ENCODE measurements at regions not wholly inside any gene's neighbourhood (a gene's known extent, or its start where the extent isn't known, plus 50 kb on each side); places are given as distances from the start of the nearest gene placed in this dataset.

DNA sequence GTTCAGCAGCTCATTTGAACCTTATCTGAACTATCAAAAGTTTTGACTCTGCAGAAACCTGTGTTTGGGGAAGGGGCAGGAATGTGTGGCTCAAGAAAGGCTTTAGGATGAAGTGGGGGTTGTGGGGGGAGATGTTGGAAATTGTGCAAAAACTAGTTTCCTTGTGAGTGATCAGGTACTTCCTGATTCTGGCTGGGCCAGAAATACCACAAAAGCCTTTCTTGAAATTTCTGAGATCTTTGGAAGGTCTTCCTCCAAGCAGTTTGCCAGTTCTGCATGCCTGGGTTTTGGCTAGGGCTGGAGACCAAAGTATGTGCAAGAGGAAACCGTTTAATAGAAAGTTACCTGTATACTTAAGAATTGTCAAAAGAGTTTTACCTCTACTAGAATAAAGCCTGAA is 116.6 kb downstream of the BMP2 start (continued):
- TF ChIP-seq, protein P1, sequence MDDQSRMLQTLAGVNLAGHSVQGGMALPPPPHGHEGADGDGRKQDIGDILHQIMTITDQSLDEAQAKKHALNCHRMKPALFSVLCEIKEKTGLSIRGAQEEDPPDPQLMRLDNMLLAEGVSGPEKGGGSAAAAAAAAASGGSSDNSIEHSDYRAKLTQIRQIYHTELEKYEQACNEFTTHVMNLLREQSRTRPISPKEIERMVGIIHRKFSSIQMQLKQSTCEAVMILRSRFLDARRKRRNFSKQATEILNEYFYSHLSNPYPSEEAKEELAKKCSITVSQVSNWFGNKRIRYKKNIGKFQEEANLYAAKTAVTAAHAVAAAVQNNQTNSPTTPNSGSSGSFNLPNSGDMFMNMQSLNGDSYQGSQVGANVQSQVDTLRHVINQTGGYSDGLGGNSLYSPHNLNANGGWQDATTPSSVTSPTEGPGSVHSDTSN (IDR thresholded peaks at IDR 0.05): no peak
- TF ChIP-seq ELF1 (IDR thresholded peaks at IDR 0.05): no peak

DNA sequence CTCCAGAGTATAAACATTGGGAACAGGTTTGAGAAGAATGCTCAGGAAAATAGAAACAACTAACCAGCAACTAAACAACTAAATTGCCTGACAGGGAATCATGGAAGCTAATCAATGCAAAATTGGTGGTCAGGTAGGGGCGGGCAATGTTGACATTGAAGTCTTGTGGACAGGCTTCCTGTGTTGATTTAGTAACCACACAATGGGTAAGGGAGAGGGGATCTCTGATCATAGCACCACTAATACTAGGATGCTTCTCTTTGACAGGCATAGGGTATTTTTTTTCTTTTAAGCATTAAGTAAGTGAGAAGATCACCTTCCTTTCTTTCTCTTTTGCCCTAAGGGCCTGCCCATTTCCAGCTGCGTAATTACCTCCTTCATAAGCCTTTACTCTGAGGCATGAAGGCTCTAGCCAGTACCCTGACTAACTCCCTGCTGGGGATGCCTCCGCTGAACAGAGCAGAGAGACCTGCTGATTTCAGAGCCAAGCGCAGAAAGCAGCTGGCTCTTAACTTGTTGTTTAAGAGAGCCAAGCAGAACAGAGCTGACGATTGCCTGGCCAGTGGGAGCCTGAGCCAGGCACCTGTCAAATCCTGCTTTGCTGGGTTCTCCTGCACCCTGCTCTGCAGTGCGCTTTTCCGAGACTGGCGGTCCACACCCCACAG is 118.7 kb downstream of the BMP2 start:
- Histone ChIP-seq H3K79me2 (ENCODE audit: insufficient read depth) (no peaks in the 10 kb centered on the region), H3K4me3 (ENCODE audit: low read depth in 2 of 2, low read length in 1 of 2) (no peak overlapping the region), H4K20me1 (ENCODE audit: insufficient read depth) (no peaks in the 10 kb centered on the region), H3K9me3 (no peaks in the 10 kb centered on the region), H3K4me1 (ENCODE audit: control insufficient read depth in 1 of 2, insufficient read depth in 2 of 2, low read depth in 1 of 2, low read length in 1 of 2) (no peaks in the 10 kb centered on the region), H3F3A (replicated peaks; ENCODE audit: insufficient read depth) (no peaks in the 10 kb centered on the region), H3K9ac (no peak overlapping the region), H3K27ac (ENCODE audit: low read depth in 2 of 2, low read length in 1 of 2) (no peak overlapping the region), H3K36me3 (replicated peaks in 1 of 2; ENCODE audit: control insufficient read depth in 1 of 2, insufficient read depth in 2 of 2, low read length in 1 of 2) (no peaks in the 10 kb centered on the region), H3K9me2 (no peaks in the 10 kb centered on the region), H3K4me2 (no peak overlapping the region), H2AFZ (ENCODE audit: low read depth) (no peak overlapping the region), H3K27me3 (ENCODE audit: insufficient read depth) (no peaks in the 10 kb centered on the region)
- CTCF ChIA-PET: no interaction called here
- POLR2A ChIA-PET: no interaction called here
- no peak for DNase-seq
- WGBS (ENCODE audit: low lambda C conversion rate): 25% methylated on average over 8 of the region's 8 CpGs
- TF ChIP-seq RFX5 (IDR thresholded peaks at IDR 0.05; ENCODE audit: low read length) (no peak), RXRA (IDR thresholded peaks at IDR 0.05; ENCODE audit: borderline replicate concordance, low read depth) (no peak), MEF2A (IDR thresholded peaks at IDR 0.05; ENCODE audit: borderline replicate concordance, low read depth) (no peak), RAD21 (IDR thresholded peaks at IDR 0.05; ENCODE audit: low read length) (no peak), SIN3A (IDR thresholded peaks at IDR 0.05; ENCODE audit: borderline replicate concordance, low read depth, low read length) (no peak), GABPA (IDR thresholded peaks at IDR 0.05; ENCODE audit: low read depth) (no peak), RCOR1 (IDR thresholded peaks at IDR 0.05; ENCODE audit: low read length) (no peak), TAF1 (IDR thresholded peaks at IDR 0.05; ENCODE audit: borderline replicate concordance, low read depth, low read length) (no peak), FOSL2 (IDR thresholded peaks at IDR 0.05; ENCODE audit: borderline replicate concordance, low read depth) (no peak), YY1 (IDR thresholded peaks at IDR 0.05; ENCODE audit: low read depth) (no peak), TEAD4 (IDR thresholded peaks at IDR 0.05; ENCODE audit: borderline replicate concordance, insufficient read depth) (no peak)
- TF ChIP-seq, protein P2, sequence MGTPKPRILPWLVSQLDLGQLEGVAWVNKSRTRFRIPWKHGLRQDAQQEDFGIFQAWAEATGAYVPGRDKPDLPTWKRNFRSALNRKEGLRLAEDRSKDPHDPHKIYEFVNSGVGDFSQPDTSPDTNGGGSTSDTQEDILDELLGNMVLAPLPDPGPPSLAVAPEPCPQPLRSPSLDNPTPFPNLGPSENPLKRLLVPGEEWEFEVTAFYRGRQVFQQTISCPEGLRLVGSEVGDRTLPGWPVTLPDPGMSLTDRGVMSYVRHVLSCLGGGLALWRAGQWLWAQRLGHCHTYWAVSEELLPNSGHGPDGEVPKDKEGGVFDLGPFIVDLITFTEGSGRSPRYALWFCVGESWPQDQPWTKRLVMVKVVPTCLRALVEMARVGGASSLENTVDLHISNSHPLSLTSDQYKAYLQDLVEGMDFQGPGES (IDR thresholded peaks at IDR 0.05; ENCODE audit: low read depth, low read length): no peak

DNA sequence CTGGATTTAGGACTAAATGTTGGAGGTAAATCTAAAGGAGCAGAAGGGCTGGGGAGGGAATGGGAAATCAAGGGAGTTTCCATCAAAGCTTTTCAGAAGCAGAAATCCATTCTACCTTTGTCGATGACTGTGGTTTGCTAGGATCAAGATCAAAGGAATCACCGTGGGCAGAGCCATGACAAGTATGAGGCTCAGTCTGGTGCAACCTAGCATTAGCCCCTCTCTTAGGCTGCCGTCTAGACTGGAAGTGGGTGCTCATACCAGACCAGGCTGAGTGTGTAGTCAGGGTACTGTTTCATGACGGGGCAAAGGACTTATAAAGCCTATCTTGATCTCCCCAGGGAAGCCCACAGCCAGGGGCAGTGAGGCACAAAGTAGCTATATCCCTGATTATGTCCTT is 120.5 kb downstream of the BMP2 start:
- H3K36me3 ChIP-seq (replicated peaks in 1 of 2; ENCODE audit: control insufficient read depth in 1 of 2, insufficient read depth in 2 of 2, low read length in 1 of 2): no peaks in the 10 kb centered on the region
- H3K27me3 ChIP-seq (ENCODE audit: insufficient read depth): no peaks in the 10 kb centered on the region
- H4K20me1 ChIP-seq (ENCODE audit: insufficient read depth): no peaks in the 10 kb centered on the region
- ChIA-PET POLR2A (no interaction called here), CTCF (no interaction called here)
- H3K4me1 ChIP-seq (ENCODE audit: control insufficient read depth in 1 of 2, insufficient read depth in 2 of 2, low read depth in 1 of 2, low read length in 1 of 2): no peaks in the 10 kb centered on the region
- no peak for DNase-seq
- H3K9me3 ChIP-seq: no peaks in the 10 kb centered on the region
- 11% methylated on average over 3 of the region's 4 CpGs for WGBS (ENCODE audit: low lambda C conversion rate)
- H3F3A ChIP-seq (replicated peaks; ENCODE audit: insufficient read depth): no peaks in the 10 kb centered on the region
- no peak overlapping the region for H3K9ac ChIP-seq
- H3K4me2 ChIP-seq: no peak overlapping the region
- H3K27ac ChIP-seq (ENCODE audit: low read depth in 2 of 2, low read length in 1 of 2): no peak overlapping the region
- no peak overlapping the region for H2AFZ ChIP-seq (ENCODE audit: low read depth)
- TF ChIP-seq JUND (IDR thresholded peaks at IDR 0.05): no peak
- TF ChIP-seq, protein P3, sequence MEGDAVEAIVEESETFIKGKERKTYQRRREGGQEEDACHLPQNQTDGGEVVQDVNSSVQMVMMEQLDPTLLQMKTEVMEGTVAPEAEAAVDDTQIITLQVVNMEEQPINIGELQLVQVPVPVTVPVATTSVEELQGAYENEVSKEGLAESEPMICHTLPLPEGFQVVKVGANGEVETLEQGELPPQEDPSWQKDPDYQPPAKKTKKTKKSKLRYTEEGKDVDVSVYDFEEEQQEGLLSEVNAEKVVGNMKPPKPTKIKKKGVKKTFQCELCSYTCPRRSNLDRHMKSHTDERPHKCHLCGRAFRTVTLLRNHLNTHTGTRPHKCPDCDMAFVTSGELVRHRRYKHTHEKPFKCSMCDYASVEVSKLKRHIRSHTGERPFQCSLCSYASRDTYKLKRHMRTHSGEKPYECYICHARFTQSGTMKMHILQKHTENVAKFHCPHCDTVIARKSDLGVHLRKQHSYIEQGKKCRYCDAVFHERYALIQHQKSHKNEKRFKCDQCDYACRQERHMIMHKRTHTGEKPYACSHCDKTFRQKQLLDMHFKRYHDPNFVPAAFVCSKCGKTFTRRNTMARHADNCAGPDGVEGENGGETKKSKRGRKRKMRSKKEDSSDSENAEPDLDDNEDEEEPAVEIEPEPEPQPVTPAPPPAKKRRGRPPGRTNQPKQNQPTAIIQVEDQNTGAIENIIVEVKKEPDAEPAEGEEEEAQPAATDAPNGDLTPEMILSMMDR (IDR thresholded peaks at IDR 0.05): no peak
- no peak for TF ChIP-seq MEF2A (IDR thresholded peaks at IDR 0.05; ENCODE audit: borderline replicate concordance, low read depth)
- TF ChIP-seq, protein P4, sequence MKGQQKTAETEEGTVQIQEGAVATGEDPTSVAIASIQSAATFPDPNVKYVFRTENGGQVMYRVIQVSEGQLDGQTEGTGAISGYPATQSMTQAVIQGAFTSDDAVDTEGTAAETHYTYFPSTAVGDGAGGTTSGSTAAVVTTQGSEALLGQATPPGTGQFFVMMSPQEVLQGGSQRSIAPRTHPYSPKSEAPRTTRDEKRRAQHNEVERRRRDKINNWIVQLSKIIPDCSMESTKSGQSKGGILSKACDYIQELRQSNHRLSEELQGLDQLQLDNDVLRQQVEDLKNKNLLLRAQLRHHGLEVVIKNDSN (IDR thresholded peaks at IDR 0.05; ENCODE audit: borderline replicate concordance, low read depth): no peak
- no peak for TF ChIP-seq RXRA (IDR thresholded peaks at IDR 0.05; ENCODE audit: borderline replicate concordance, low read depth)
- TF ChIP-seq ELF1 (IDR thresholded peaks at IDR 0.05): no peak
- TF ChIP-seq YY1 (IDR thresholded peaks at IDR 0.05; ENCODE audit: low read depth): no peak
- TF ChIP-seq CHD2 (IDR thresholded peaks at IDR 0.05; ENCODE audit: low read length, partially characterized antibody): no peak
- TF ChIP-seq, protein P2 (IDR thresholded peaks at IDR 0.05; ENCODE audit: low read depth, low read length): no peak
- TF ChIP-seq NRF1 (IDR thresholded peaks at IDR 0.05; ENCODE audit: low read depth, low read length): no peak
- TF ChIP-seq FOSL2 (IDR thresholded peaks at IDR 0.05; ENCODE audit: borderline replicate concordance, low read depth): no peak
- no peak for TF ChIP-seq RFX5 (IDR thresholded peaks at IDR 0.05; ENCODE audit: low read length)
- no peak for TF ChIP-seq SIN3A (IDR thresholded peaks at IDR 0.05; ENCODE audit: borderline replicate concordance, low read depth, low read length)
- H3K79me2 ChIP-seq (ENCODE audit: insufficient read depth): no peaks in the 10 kb centered on the region
- H3K4me3 ChIP-seq (ENCODE audit: low read depth in 2 of 2, low read length in 1 of 2): no peak overlapping the region
- H3K9me2 ChIP-seq: no peaks in the 10 kb centered on the region
